Endothelial cell of umbilical vein (primary cell): ENCODE measurements at regions not wholly inside any gene's neighbourhood (a gene's known extent, or its start where the extent isn't known, plus 50 kb on each side); places are given as distances from the start of the nearest gene placed in this dataset.

Source experiments
- BruUV-seq: library from RNA; stranded (reverse); fragments of 400-500 nt; replicated peaks from 2 replicates; lab custom pipeline; 2021; lab: Mats Ljungman, UMichigan
- CTCF ChIA-PET: fragments of 300-600, 350-600 bp; sonication (Branson Sonifier 250); formaldehyde crosslinking; loops from one replicate; lab custom pipeline; 2021; ENCODE audit warnings: antibody characterized with exemption, inconsistent platforms; lab: Charles Lee
- POLR2A ChIA-PET: fragments of 300-600, 350-600 bp; sonication (Branson Sonifier 250); formaldehyde crosslinking; loops from one replicate; lab custom pipeline; 2021; ENCODE audit warnings: antibody characterized with exemption, inconsistent platforms; lab: Charles Lee
- DNase-seq: peaks from one replicate; pipeline ENCODE4 v3.0.0-alpha.2; 2011; ENCODE audit warnings: low read depth, low spot score
- FAIRE-seq: peaks from 2 replicates; lab custom pipeline; 2011; peaks lifted over from hg19 to GRCh38; lab: Jason Lieb, UNC
- H2AFZ ChIP-seq: 2 replicates; pipeline ENCODE4 v1.6.0; 2012; ENCODE audit warnings: low read depth, low read length, control low read depth, inconsistent platforms
- H3K27ac ChIP-seq: 2 replicates; pipeline ENCODE4 v1.5.1; 2011; ENCODE audit warnings: low read depth, mild to moderate bottlenecking, control low read depth, low read length, moderate library complexity; ENCODE audit not compliant: insufficient read depth
- H3K27me3 ChIP-seq, 2 experiments: 2 replicates each; pipeline versions ENCODE4 v1.6.0 to v1.6.1; 2011; ENCODE audit warnings: low read length in 2 of 2, mixed read lengths in 1 of 2; ENCODE audit not compliant: control insufficient read depth in 2 of 2, insufficient read depth in 2 of 2
- H3K36me3 ChIP-seq, 2 experiments: 2 replicates in 1 of 2; 3 replicates in 1 of 2; pipeline ENCODE4 v1.5.1; 2011; ENCODE audit warnings: low read length in 2 of 2, mild to moderate bottlenecking in 1 of 2, moderate library complexity in 1 of 2; ENCODE audit not compliant: control insufficient read depth in 2 of 2, insufficient read depth in 2 of 2; ENCODE audit errors: extremely low read depth in 1 of 2
- H3K4me1 ChIP-seq: 3 replicates; pipeline ENCODE4 v1.5.1; 2011; ENCODE audit warnings: mild to moderate bottlenecking, low read length; ENCODE audit not compliant: control insufficient read depth, insufficient read depth; ENCODE audit errors: extremely low read depth
- H3K4me2 ChIP-seq: 2 replicates; pipeline ENCODE4 v1.6.1; 2011; ENCODE audit warnings: low read length, control low read depth, mixed read lengths; ENCODE audit not compliant: insufficient read depth
- H3K4me3 ChIP-seq, 3 experiments: fragments of 200-600 bp in 1 of 3; sonication (generic), shearing (Covaris generic) in 1 of 3; replicated peaks in 1 of 3; 2 replicates each; pipeline ENCODE4 v1.5.1; 2011 to 2016; ENCODE audit warnings: control low read depth in 3 of 3, low read length in 3 of 3, mild to moderate bottlenecking in 2 of 3, inconsistent platforms in 1 of 3, low read depth in 1 of 3, moderate library complexity in 1 of 3; ENCODE audit not compliant: insufficient read depth in 1 of 3
- H3K79me2 ChIP-seq: 2 replicates; pipeline ENCODE4 v1.6.0; 2012; ENCODE audit warnings: low read length, inconsistent platforms; ENCODE audit not compliant: control insufficient read depth, insufficient read depth
- H3K9ac ChIP-seq: replicated peaks from 2 replicates; pipeline ENCODE3; 2011; ENCODE audit warnings: low read length, control low read depth; ENCODE audit not compliant: insufficient read depth; ENCODE audit errors: extremely low read depth
- H3K9me1 ChIP-seq: replicated peaks from 3 replicates; pipeline ENCODE4 v1.6.0; 2011; ENCODE audit warnings: mild to moderate bottlenecking, low read length; ENCODE audit not compliant: control insufficient read depth, insufficient read depth; ENCODE audit errors: extremely low read depth
- H3K9me3 ChIP-seq: replicated peaks from 2 replicates; pipeline ENCODE4 v1.5.1; 2012; ENCODE audit warnings: low read length, inconsistent platforms; ENCODE audit not compliant: control insufficient read depth, insufficient read depth
- H4K20me1 ChIP-seq: replicated peaks from 2 replicates; pipeline ENCODE3; 2011; ENCODE audit warnings: mild to moderate bottlenecking, low read length; ENCODE audit not compliant: control insufficient read depth, insufficient read depth; ENCODE audit errors: extremely low read depth
- CTCF ChIP-seq, 2 donors: IDR thresholded peaks; 1 replicate in 1 of 2; 2 replicates in 1 of 2; pipeline ENCODE4 v1.5.1; 2011; ENCODE audit warnings: low read length in 2 of 2, mild to moderate bottlenecking in 2 of 2, moderate library complexity in 2 of 2, control low read depth in 1 of 2, inconsistent platforms in 1 of 2, low read depth in 1 of 2; ENCODE audit not compliant: insufficient read depth in 1 of 2; ENCODE audit errors: extremely low read depth in 1 of 2
- EZH2 ChIP-seq: IDR thresholded peaks from 2 replicates; pipeline ENCODE4 v1.6.1; 2012; ENCODE audit warnings: borderline replicate concordance, low read depth, mild to moderate bottlenecking, moderate library complexity, low read length, inconsistent platforms; ENCODE audit not compliant: severe bottlenecking
- FOS ChIP-seq: IDR thresholded peaks from 2 replicates; pipeline ENCODE4 v1.6.1; 2011; ENCODE audit warnings: mild to moderate bottlenecking, low read length, moderate library complexity, borderline replicate concordance; ENCODE audit not compliant: insufficient read depth
- GATA2 ChIP-seq: IDR thresholded peaks from 2 replicates; pipeline ENCODE4 v1.7.0; 2011; ENCODE audit warnings: low read depth, mild to moderate bottlenecking, moderate library complexity, mixed read lengths, low read length; ENCODE audit not compliant: insufficient read length, insufficient read depth
- JUN ChIP-seq: IDR thresholded peaks from 2 replicates; pipeline ENCODE4 v1.6.1; 2011; ENCODE audit warnings: borderline replicate concordance, low read depth; ENCODE audit not compliant: insufficient read length, insufficient read depth
- MAX ChIP-seq: IDR thresholded peaks from 2 replicates; pipeline ENCODE4 v1.6.1; 2011; ENCODE audit not compliant: insufficient read depth, insufficient read length
- MYC ChIP-seq: IDR thresholded peaks from one replicate; pipeline ENCODE4 v1.6.1; 2011; ENCODE audit warnings: mild to moderate bottlenecking, low read depth, low read length
- POLR2A ChIP-seq: IDR thresholded peaks from 2 replicates; pipeline ENCODE4 v1.6.1; 2012; ENCODE audit warnings: low read depth, mild to moderate bottlenecking, control low read depth, low read length
- POLR2AphosphoS5 ChIP-seq: IDR thresholded peaks from 2 replicates; pipeline ENCODE4 v1.6.1; 2012; ENCODE audit warnings: low read depth, mild to moderate bottlenecking, control low read depth, low read length, moderate library complexity; ENCODE audit not compliant: insufficient read depth
- dilution Hi-C: fragments of 300-500 bp; cut with MboI; formaldehyde crosslinking; loops from one replicate; pipeline ENCODE4 v1.15.0; 2019; ENCODE audit warnings: low sequenced_read_pairs; ENCODE audit not compliant: extremely low pct_ligation_motif_present
- intact Hi-C: fragments of 100-400 bp; cut with micrococcal nuclease; formaldehyde crosslinking; loops from one replicate; pipeline ENCODE4 v1.10.0; 2022

DNA sequence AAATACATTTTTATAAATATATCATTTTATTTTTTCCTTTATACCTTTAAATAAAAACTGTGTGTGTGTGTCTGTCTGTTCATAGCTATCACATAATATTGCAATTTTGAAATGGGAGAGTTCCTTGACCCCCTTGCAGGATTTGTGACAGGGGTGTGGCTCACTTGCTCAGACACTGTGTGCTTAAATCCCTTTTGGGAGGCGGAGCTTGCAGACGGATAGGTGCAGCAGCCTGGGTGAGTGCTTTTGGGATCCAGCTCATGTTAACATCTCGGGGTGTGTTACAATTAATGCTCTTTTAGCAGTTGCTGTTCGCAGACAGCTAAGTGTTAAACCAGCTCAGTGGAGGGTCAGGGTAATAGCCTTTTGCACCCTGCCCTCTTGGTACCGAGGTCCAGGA, 459.8 kb downstream of the IPMK start:
- BruUV-seq, result no TSS peak
- FAIRE-seq (no peak), DNase-seq (no peak)
- Histone ChIP-seq H4K20me1 (no peaks in the 10 kb centered on the region), H3K27ac (no peak overlapping the region), H3K9ac (no peak overlapping the region), H3K27me3 (no peaks in the 10 kb centered on the region), H3K9me1 (no peaks in the 10 kb centered on the region), H3K9me3 (peaks cover 4% of the 10 kb centered on the region), H3K4me1 (no peaks in the 10 kb centered on the region), H2AFZ (no peak overlapping the region), H3K4me2 (no peak overlapping the region), H3K79me2 (no peaks in the 10 kb centered on the region), H3K36me3 (no peaks in the 10 kb centered on the region), H3K4me3 (no peak overlapping the region)
- ChIA-PET POLR2A (no interaction called here), CTCF (interaction anchor here (0.6 kb wide), 1 partner anchor 50 kb away, joined by 3 read pairs; no protein-coding TSS in a partner anchor)
- dilution Hi-C loops, result no loop called here
- no peak for TF ChIP-seq GATA2
- no peak for TF ChIP-seq POLR2A
- no peak for TF ChIP-seq EZH2
- no peak for TF ChIP-seq CTCF (IDR thresholded peaks at IDR 0.05; ENCODE audit: extremely low read depth in 1 of 2, insufficient read depth in 1 of 2, low read depth in 1 of 2, low read length in 2 of 2)
- no peak for TF ChIP-seq MYC
- TF ChIP-seq JUN, result no peak
- no peak for TF ChIP-seq POLR2AphosphoS5
- no peak for TF ChIP-seq FOS
- no peak for TF ChIP-seq MAX
- intact Hi-C loops, result no loop called here
